GM23338 (cell line): ENCODE measurements at regions not wholly inside any gene's neighbourhood (a gene's known extent, or its start where the extent isn't known, plus 50 kb on each side); places are given as distances from the start of the nearest gene placed in this dataset.

Experiments used
- ATAC-seq: fragments of 200-7000 bp; cut with Tn5 transposase; 3 replicates; pipeline ENCODE4 v1.9.1; 2020
- DNase-seq: peaks from one replicate; pipeline ENCODE4 v3.0.0-alpha.2; 2015; ENCODE audit warnings: low spot score
- H2AFZ ChIP-seq: fragments of 200-600 bp; sonication (generic); 2 replicates; pipeline ENCODE4 v1.8.0; 2016; ENCODE audit warnings: antibody characterized with exemption, mild to moderate bottlenecking, moderate library complexity
- H3F3A ChIP-seq: fragments of 200-600 bp; sonication (generic); replicated peaks from 2 replicates; pipeline ENCODE4 v1.8.0; 2017; ENCODE audit warnings: antibody characterized with exemption, mixed run types, low read depth
- H3K27ac ChIP-seq: fragments of 200-600 bp; sonication (generic); 2 replicates; pipeline ENCODE4 v1.6.1; 2016; ENCODE audit warnings: low read depth
- H3K27me3 ChIP-seq: fragments of 200-600 bp; sonication (generic); 2 replicates; pipeline ENCODE4 v1.8.0; 2016; ENCODE audit warnings: mild to moderate bottlenecking, mixed run types, moderate library complexity; ENCODE audit not compliant: insufficient read depth
- H3K36me3 ChIP-seq: fragments of 200-600 bp; sonication (generic); 2 replicates; pipeline ENCODE4 v1.8.0; 2016; ENCODE audit warnings: mild to moderate bottlenecking; ENCODE audit not compliant: insufficient read depth
- H3K4me1 ChIP-seq: fragments of 200-600 bp; sonication (generic); 2 replicates; pipeline ENCODE4 v1.8.0; 2016; ENCODE audit warnings: mild to moderate bottlenecking, moderate library complexity; ENCODE audit not compliant: insufficient read depth
- H3K4me2 ChIP-seq: fragments of 200-600 bp; sonication (generic); 2 replicates; pipeline ENCODE4 v1.7.1; 2017; ENCODE audit warnings: mixed run types
- H3K4me3 ChIP-seq: fragments of 200-600 bp; sonication (generic); 2 replicates; pipeline ENCODE4 v1.6.1; 2016; ENCODE audit warnings: mixed run types
- H3K79me2 ChIP-seq: fragments of 200-600 bp; sonication (generic); replicated peaks from 2 replicates; pipeline ENCODE4 v1.8.0; 2017; ENCODE audit warnings: mild to moderate bottlenecking; ENCODE audit not compliant: insufficient read depth
- H3K9me2 ChIP-seq: fragments of 200-600 bp; sonication (generic); 2 replicates; pipeline ENCODE4 v1.8.0; 2017; ENCODE audit not compliant: insufficient read depth
- H4K20me1 ChIP-seq: fragments of 200-600 bp; sonication (generic); replicated peaks from 2 replicates; pipeline ENCODE4 v1.8.0; 2017; ENCODE audit warnings: mild to moderate bottlenecking; ENCODE audit not compliant: insufficient read depth
- H3K27ac Mint-ChIP-seq: 2 replicates; pipeline ENCODE4 v1.8.0; 2020; ENCODE audit warnings: inconsistent platforms, mild to moderate bottlenecking, moderate library complexity, mixed read lengths
- H3K27me3 Mint-ChIP-seq: 3 replicates; pipeline ENCODE4 v1.8.0; 2022; ENCODE audit warnings: low read depth, mild to moderate bottlenecking, moderate library complexity, mixed read lengths, inconsistent platforms; ENCODE audit not compliant: insufficient read depth, poor library complexity
- H3K36me3 Mint-ChIP-seq: 3 replicates; pipeline ENCODE4 v1.8.0; 2021; ENCODE audit warnings: low read depth, mild to moderate bottlenecking, inconsistent platforms, moderate library complexity, mixed read lengths
- H3K4me1 Mint-ChIP-seq: 3 replicates; pipeline ENCODE4 v1.8.0; 2020; ENCODE audit warnings: mild to moderate bottlenecking, inconsistent platforms, mixed read lengths
- H3K4me3 Mint-ChIP-seq: 3 replicates; pipeline ENCODE4 v1.8.0; 2021; ENCODE audit warnings: moderate library complexity, mild to moderate bottlenecking, inconsistent platforms, mixed read lengths
- H3K9me3 Mint-ChIP-seq: 3 replicates; pipeline ENCODE4 v1.8.0; 2020; ENCODE audit warnings: moderate library complexity, mild to moderate bottlenecking, inconsistent platforms, mixed read lengths
- NANOG ChIP-seq: IDR thresholded peaks from 2 replicates; pipeline ENCODE4 v1.6.1; 2016; ENCODE audit warnings: antibody characterized with exemption, borderline replicate concordance
- POLR2AphosphoS5 ChIP-seq: IDR thresholded peaks from 2 replicates; pipeline ENCODE4 v1.6.1; 2016; ENCODE audit warnings: antibody characterized with exemption, low read depth
- TF ChIP-seq, protein P1 (sequence below): fragments of 250-450 bp; sonication (Bioruptor Pico); IDR thresholded peaks from 2 replicates; pipeline ENCODE4 v1.5.0; 2020; ENCODE audit warnings: mild to moderate bottlenecking, moderate library complexity
- TF ChIP-seq, protein P2 (sequence below), 2 experiments: fragments of 200-600 bp in 1 of 2; sonication (generic) in 1 of 2; conservative IDR thresholded peaks; 2 replicates each; pipeline versions ENCODE4 v1.5.1 to v1.6.1; 2016 to 2017; ENCODE audit warnings: antibody characterized with exemption in 2 of 2, low read depth in 2 of 2, mild to moderate bottlenecking in 2 of 2, moderate library complexity in 1 of 2

GRCh38 chr11:130721023-130721681 is 195.1 kb downstream of the SNX19 start:
- H2AFZ ChIP-seq: 0 out of 2 replicates have a peak overlapping the region, but pooled peaks have one; percentile 76
- Mint-ChIP-seq H3K36me3 (no peaks in the 10 kb centered on the region), H3K27ac (no peak overlapping the region), H3K27me3 (peaks cover 3% of the 10 kb centered on the region), H3K4me3 (no peak overlapping the region), H3K9me3 (no peaks in the 10 kb centered on the region), H3K4me1 (no peaks in the 10 kb centered on the region)
- H3K9me2 ChIP-seq: no peaks in the 10 kb centered on the region
- no peaks in the 10 kb centered on the region for H3K79me2 ChIP-seq
- no peaks in the 10 kb centered on the region for H4K20me1 ChIP-seq
- DNase-seq (no peak), ATAC-seq (no peak)
- no peaks in the 10 kb centered on the region for H3K27me3 ChIP-seq
- no peak overlapping the region for H3K4me2 ChIP-seq
- no peak overlapping the region for H3K4me3 ChIP-seq
- TF ChIP-seq, protein P1, sequence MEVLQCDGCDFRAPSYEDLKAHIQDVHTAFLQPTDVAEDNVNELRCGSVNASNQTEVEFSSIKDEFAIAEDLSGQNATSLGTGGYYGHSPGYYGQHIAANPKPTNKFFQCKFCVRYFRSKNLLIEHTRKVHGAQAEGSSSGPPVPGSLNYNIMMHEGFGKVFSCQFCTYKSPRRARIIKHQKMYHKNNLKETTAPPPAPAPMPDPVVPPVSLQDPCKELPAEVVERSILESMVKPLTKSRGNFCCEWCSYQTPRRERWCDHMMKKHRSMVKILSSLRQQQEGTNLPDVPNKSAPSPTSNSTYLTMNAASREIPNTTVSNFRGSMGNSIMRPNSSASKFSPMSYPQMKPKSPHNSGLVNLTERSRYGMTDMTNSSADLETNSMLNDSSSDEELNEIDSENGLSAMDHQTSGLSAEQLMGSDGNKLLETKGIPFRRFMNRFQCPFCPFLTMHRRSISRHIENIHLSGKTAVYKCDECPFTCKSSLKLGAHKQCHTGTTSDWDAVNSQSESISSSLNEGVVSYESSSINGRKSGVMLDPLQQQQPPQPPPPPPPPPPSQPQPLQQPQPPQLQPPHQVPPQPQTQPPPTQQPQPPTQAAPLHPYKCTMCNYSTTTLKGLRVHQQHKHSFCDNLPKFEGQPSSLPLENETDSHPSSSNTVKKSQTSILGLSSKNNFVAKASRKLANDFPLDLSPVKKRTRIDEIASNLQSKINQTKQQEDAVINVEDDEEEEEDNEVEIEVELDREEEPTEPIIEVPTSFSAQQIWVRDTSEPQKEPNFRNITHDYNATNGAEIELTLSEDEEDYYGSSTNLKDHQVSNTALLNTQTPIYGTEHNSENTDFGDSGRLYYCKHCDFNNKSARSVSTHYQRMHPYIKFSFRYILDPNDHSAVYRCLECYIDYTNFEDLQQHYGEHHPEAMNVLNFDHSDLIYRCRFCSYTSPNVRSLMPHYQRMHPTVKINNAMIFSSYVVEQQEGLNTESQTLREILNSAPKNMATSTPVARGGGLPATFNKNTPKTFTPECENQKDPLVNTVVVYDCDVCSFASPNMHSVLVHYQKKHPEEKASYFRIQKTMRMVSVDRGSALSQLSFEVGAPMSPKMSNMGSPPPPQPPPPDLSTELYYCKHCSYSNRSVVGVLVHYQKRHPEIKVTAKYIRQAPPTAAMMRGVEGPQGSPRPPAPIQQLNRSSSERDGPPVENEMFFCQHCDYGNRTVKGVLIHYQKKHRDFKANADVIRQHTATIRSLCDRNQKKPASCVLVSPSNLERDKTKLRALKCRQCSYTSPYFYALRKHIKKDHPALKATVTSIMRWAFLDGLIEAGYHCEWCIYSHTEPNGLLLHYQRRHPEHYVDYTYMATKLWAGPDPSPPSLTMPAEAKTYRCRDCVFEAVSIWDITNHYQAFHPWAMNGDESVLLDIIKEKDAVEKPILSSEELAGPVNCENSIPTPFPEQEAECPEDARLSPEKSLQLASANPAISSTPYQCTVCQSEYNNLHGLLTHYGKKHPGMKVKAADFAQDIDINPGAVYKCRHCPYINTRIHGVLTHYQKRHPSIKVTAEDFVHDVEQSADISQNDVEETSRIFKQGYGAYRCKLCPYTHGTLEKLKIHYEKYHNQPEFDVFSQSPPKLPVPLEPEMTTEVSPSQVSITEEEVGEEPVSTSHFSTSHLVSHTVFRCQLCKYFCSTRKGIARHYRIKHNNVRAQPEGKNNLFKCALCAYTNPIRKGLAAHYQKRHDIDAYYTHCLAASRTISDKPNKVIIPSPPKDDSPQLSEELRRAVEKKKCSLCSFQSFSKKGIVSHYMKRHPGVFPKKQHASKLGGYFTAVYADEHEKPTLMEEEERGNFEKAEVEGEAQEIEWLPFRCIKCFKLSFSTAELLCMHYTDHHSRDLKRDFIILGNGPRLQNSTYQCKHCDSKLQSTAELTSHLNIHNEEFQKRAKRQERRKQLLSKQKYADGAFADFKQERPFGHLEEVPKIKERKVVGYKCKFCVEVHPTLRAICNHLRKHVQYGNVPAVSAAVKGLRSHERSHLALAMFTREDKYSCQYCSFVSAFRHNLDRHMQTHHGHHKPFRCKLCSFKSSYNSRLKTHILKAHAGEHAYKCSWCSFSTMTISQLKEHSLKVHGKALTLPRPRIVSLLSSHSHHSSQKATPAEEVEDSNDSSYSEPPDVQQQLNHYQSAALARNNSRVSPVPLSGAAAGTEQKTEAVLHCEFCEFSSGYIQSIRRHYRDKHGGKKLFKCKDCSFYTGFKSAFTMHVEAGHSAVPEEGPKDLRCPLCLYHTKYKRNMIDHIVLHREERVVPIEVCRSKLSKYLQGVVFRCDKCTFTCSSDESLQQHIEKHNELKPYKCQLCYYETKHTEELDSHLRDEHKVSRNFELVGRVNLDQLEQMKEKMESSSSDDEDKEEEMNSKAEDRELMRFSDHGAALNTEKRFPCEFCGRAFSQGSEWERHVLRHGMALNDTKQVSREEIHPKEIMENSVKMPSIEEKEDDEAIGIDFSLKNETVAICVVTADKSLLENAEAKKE: no peak
- TF ChIP-seq, protein P2, sequence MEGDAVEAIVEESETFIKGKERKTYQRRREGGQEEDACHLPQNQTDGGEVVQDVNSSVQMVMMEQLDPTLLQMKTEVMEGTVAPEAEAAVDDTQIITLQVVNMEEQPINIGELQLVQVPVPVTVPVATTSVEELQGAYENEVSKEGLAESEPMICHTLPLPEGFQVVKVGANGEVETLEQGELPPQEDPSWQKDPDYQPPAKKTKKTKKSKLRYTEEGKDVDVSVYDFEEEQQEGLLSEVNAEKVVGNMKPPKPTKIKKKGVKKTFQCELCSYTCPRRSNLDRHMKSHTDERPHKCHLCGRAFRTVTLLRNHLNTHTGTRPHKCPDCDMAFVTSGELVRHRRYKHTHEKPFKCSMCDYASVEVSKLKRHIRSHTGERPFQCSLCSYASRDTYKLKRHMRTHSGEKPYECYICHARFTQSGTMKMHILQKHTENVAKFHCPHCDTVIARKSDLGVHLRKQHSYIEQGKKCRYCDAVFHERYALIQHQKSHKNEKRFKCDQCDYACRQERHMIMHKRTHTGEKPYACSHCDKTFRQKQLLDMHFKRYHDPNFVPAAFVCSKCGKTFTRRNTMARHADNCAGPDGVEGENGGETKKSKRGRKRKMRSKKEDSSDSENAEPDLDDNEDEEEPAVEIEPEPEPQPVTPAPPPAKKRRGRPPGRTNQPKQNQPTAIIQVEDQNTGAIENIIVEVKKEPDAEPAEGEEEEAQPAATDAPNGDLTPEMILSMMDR (conservative IDR thresholded peaks at IDR 0.05; ENCODE audit: low read depth in 2 of 2): no peak
- TF ChIP-seq POLR2AphosphoS5: no peak
- TF ChIP-seq NANOG: no peak
- H3K27ac ChIP-seq: no peak overlapping the region
- no peaks in the 10 kb centered on the region for H3K36me3 ChIP-seq
- H3F3A ChIP-seq: no peaks in the 10 kb centered on the region
- H3K4me1 ChIP-seq: no peaks in the 10 kb centered on the region
